HG03575 (cell line): ENCODE measurements at regions not wholly inside any gene's neighbourhood (a gene's known extent, or its start where the extent isn't known, plus 50 kb on each side); places are given as distances from the start of the nearest gene placed in this dataset.

Experiments used
- ATAC-seq: cut with Tn5 transposase; IDR thresholded peaks from one replicate; pipeline ENCODE4 v1.9.1; 2021; ENCODE audit not compliant: unreplicated experiment, insufficient number of reproducible peaks, low FRiP score; ENCODE audit errors: extremely low read depth

- ATAC-seq: no peak
These were observed 135.4 kb upstream of the RALGAPA2 start for GRCh38 chr20:20847814-20848213.

GRCh38 chr20:20843982-20844381 is 131.5 kb upstream of the RALGAPA2 start:
- no peak for ATAC-seq

- no peak for ATAC-seq
These were observed 127.3 kb upstream of the RALGAPA2 start for GRCh38 chr20:20839771-20840170.

GRCh38 chr20:20837574-20838021 is 125.2 kb upstream of the RALGAPA2 start:
- no peak for ATAC-seq

- ATAC-seq: no peak
These were observed 124.4 kb upstream of the RALGAPA2 start for GRCh38 chr20:20836836-20837235.

GRCh38 chr20:20835897-20836296 is 123.5 kb upstream of the RALGAPA2 start:
- no peak for ATAC-seq

- no peak for ATAC-seq
These were observed 121.6 kb upstream of the RALGAPA2 start for GRCh38 chr20:20834008-20834407.

GRCh38 chr20:20832715-20833114 is 120.3 kb upstream of the RALGAPA2 start:
- ATAC-seq: no peak

GRCh38 chr20:20831794-20832193 is 119.3 kb upstream of the RALGAPA2 start:
- no peak for ATAC-seq

GRCh38 chr20:20829681-20830080 is 117.2 kb upstream of the RALGAPA2 start:
- no peak for ATAC-seq

GRCh38 chr20:20827992-20828597 is 115.7 kb upstream of the RALGAPA2 start:
- no peak for ATAC-seq

- no peak for ATAC-seq
These were observed 112.6 kb upstream of the RALGAPA2 start for GRCh38 chr20:20824924-20825584.

- no peak for ATAC-seq
These were observed 111.0 kb upstream of the RALGAPA2 start for GRCh38 chr20:20823476-20823881.

- ATAC-seq: no peak
These were observed 109.2 kb upstream of the RALGAPA2 start for GRCh38 chr20:20821484-20822260.

GRCh38 chr20:20820785-20821483 is 108.5 kb upstream of the RALGAPA2 start:
- ATAC-seq: no peak

- no peak for ATAC-seq
These were observed 107.7 kb upstream of the RALGAPA2 start for GRCh38 chr20:20820104-20820503.

- ATAC-seq: no peak
These were observed 104.7 kb upstream of the RALGAPA2 start for GRCh38 chr20:20816969-20817755.

- no peak for ATAC-seq
These were observed 103.4 kb upstream of the RALGAPA2 start for GRCh38 chr20:20815711-20816455.
